ENCODE measurements at regions not wholly inside any gene's neighbourhood (a gene's known extent, or its start where the extent isn't known, plus 50 kb on each side); places are given as distances from the start of the nearest gene placed in this dataset.

DNA sequence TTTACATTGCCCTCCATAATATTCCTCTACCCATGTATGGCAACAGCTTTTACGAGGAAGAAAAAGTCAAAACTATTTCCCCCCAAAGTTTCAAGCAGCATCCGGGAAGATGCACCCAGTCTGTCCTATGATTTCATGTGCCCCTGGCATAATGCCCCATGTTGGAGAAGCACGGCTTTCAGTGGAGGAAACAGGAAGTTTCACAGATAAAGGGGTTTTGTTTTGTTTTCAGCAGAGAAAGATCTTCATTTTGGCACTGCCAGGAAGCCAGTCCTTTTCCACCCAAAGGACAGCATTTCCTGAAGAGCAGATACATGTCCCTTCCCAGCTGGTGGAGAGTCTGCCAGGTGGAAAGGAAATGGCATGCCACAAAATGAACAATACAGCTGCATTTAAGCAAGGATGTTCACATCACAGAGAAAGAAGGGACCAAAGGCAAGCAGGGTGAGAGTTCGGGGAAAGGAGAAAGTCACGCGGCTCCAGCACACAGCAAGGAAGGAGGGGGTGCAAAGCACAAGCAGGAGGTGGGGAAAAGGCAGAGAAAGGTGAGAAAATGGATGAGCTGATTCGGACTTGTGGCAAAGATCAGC, 95.3 kb upstream of the HIVEP3 start:
- in situ Hi-C loops (cut with MboI), result no loop called here
- no peak overlapping the region for H3K9ac ChIP-seq (ENCODE audit: insufficient read depth in 1 of 2, low read depth in 2 of 2, low read length in 2 of 2)
- POLR2A ChIA-PET, result interaction anchor here (0.6 to 1.1 kb wide), 3 partner anchors 18 to 638 kb away, joined by 3 to 4 read pairs (median 3); no protein-coding TSS in a partner anchor
- H3K9me1 ChIP-seq (ENCODE audit: control insufficient read depth, insufficient read depth, low read length), result no peaks in the 10 kb centered on the region
- H3K4me2 ChIP-seq (ENCODE audit: insufficient read depth, low read length), result no peak overlapping the region
- CTCF ChIA-PET (ENCODE audit: low intra/inter-chr PET ratio), result no interaction called here
- no peak overlapping the region for H3K27ac ChIP-seq (ENCODE audit: extremely low read depth, low read depth, low read length)
- H3K4me1 ChIP-seq (replicated peaks in 1 of 2; ENCODE audit: control insufficient read depth in 2 of 2, insufficient read depth in 2 of 2, low read length in 2 of 2), result no peaks in the 10 kb centered on the region
- no peaks in the 10 kb centered on the region for H3K9me3 ChIP-seq (replicated peaks; ENCODE audit: control insufficient read depth, insufficient read depth, low read depth, low read length)
- no TSS peak for BruUV-seq (replicated peaks)
- 2% methylated on average over 7 of the region's 7 CpGs for WGBS (ENCODE audit: insufficient coverage, low coverage, missing lambda C conversion rate)
- peaks cover 0 to 9% of the 10 kb centered on the region in 2 experiments; a peak in 1 of 5 replicates for H3K27me3 ChIP-seq (ENCODE audit: control insufficient read depth in 2 of 2, insufficient read depth in 2 of 2, low read length in 2 of 2)
- intact Hi-C loops (cut with micrococcal nuclease), result no loop called here
- H2AFZ ChIP-seq (ENCODE audit: low read depth, low read length), result no peak overlapping the region
- no peak for DNase-seq (ENCODE audit: extremely low read depth in 1 of 4, low spot score in 3 of 4)
- TF ChIP-seq NCOR1 (IDR thresholded peaks at IDR 0.05) (no peak), NFRKB (IDR thresholded peaks at IDR 0.05; ENCODE audit: low read depth) (no peak), CBX5 (IDR thresholded peaks at IDR 0.05; ENCODE audit: borderline replicate concordance, low read depth) (no peak), SRF (CRISPR knock-in tag; IDR thresholded peaks at IDR 0.05) (no peak), KAT7 (CRISPR knock-in tag; IDR thresholded peaks at IDR 0.05; ENCODE audit: borderline replicate concordance) (no peak), ZNF431 (CRISPR knock-in tag; IDR thresholded peaks at IDR 0.05) (no peak), TAF7 (tag; IDR thresholded peaks at IDR 0.05) (no peak), ZEB2 (IDR thresholded peaks at IDR 0.05) (no peak), ZNF232 (CRISPR knock-in tag; IDR thresholded peaks at IDR 0.05) (no peak), ERF (CRISPR knock-in tag; IDR thresholded peaks at IDR 0.05) (no peak), ZNF324 (CRISPR knock-in tag; IDR thresholded peaks at IDR 0.05) (no peak), IRF9 (tag; IDR thresholded peaks at IDR 0.05) (no peak), ZNF253 (CRISPR knock-in tag; conservative IDR thresholded peaks at IDR 0.05) (no peak), ZNF311 (CRISPR knock-in tag; IDR thresholded peaks at IDR 0.05) (no peak), CHD2 (IDR thresholded peaks at IDR 0.05; ENCODE audit: low read depth, low read length) (no peak), ZSCAN29 (IDR thresholded peaks at IDR 0.05) (no peak)
- no peaks in the 10 kb centered on the region for H3K79me2 ChIP-seq (ENCODE audit: control insufficient read depth, insufficient read depth, low read length)
- no peaks in the 10 kb centered on the region for H3K36me3 ChIP-seq (ENCODE audit: control insufficient read depth, insufficient read depth, low read length)
- no peak for ATAC-seq
- H4K20me1 ChIP-seq (replicated peaks; ENCODE audit: control insufficient read depth, insufficient read depth, low read length), result no peaks in the 10 kb centered on the region
- FAIRE-seq, result no peak
- H3K4me3 ChIP-seq, result no peak overlapping the region
